Nephron progenitor cell (in vitro differentiated cells): ENCODE measurements at regions not wholly inside any gene's neighbourhood (a gene's known extent, or its start where the extent isn't known, plus 50 kb on each side); places are given as distances from the start of the nearest gene placed in this dataset.

Experiments
- DNase-seq: peaks from one replicate; pipeline ENCODE4 v3.0.0; 2021
- H3K27ac Mint-ChIP-seq: 2 replicates; pipeline ENCODE4 v1.8.0; 2021; ENCODE audit warnings: mild to moderate bottlenecking, moderate library complexity, mixed read lengths
- H3K27me3 Mint-ChIP-seq: 2 replicates; pipeline ENCODE4 v1.8.0; 2021; ENCODE audit warnings: mild to moderate bottlenecking, low read depth, mixed read lengths; ENCODE audit not compliant: poor library complexity
- H3K36me3 Mint-ChIP-seq: 2 replicates; pipeline ENCODE4 v1.8.0; 2021; ENCODE audit warnings: low read depth, mixed read lengths
- H3K4me1 Mint-ChIP-seq: 2 replicates; pipeline ENCODE4 v1.8.0; 2021; ENCODE audit warnings: mixed read lengths
- H3K4me3 Mint-ChIP-seq: 2 replicates; pipeline ENCODE4 v1.8.0; 2021; ENCODE audit warnings: mild to moderate bottlenecking, moderate library complexity, mixed read lengths
- H3K9me3 Mint-ChIP-seq: 2 replicates; pipeline ENCODE4 v1.8.0; 2021; ENCODE audit warnings: mild to moderate bottlenecking, moderate library complexity, mixed read lengths
- CTCF ChIP-seq: fragments of 200-600 bp; sonication (generic); IDR thresholded peaks from 2 replicates; pipeline ENCODE4 v1.5.0; 2021; ENCODE audit warnings: antibody characterized with exemption

GRCh38 chr4:4726051-4726450 is 133.4 kb upstream of the MSX1 start:
- no peak for TF ChIP-seq CTCF
- peaks cover 48% of the 10 kb centered on the region for H3K36me3 Mint-ChIP-seq
- peaks cover 13% of the 10 kb centered on the region for H3K27me3 Mint-ChIP-seq
- H3K27ac Mint-ChIP-seq = no peak overlapping the region
- peaks cover 17% of the 10 kb centered on the region for H3K4me1 Mint-ChIP-seq
- no peak overlapping the region for H3K4me3 Mint-ChIP-seq
- DNase-seq = no peak
- H3K9me3 Mint-ChIP-seq = peaks cover 51% of the 10 kb centered on the region

DNA sequence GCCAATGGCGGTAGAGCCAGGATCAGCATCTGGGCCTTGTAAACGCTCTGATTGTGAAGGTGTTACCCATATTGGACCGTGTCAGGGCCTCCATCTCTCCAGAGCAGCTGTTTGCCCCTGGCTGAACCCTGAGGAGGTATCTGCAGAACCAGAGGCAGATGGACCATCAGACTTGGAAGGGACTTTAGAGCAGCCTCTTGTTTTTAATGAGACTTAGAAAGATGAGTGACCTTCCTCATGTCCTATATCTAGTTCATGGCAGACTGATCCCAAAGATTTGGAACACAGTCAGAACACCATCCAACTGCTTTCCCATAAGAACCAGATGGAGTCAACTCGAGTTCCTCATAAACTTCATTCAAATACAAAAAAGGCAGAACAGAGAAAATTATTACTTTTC is 135.1 kb upstream of the MSX1 start:
- peaks cover 51% of the 10 kb centered on the region for H3K9me3 Mint-ChIP-seq
- TF ChIP-seq CTCF = no peak

GRCh38 chr4:4721636-4722035 is 137.8 kb upstream of the MSX1 start:
- Mint-ChIP-seq H3K9me3 (peaks cover 45% of the 10 kb centered on the region), H3K27me3 (peaks cover 2% of the 10 kb centered on the region), H3K36me3 (peaks cover 42% of the 10 kb centered on the region), H3K4me1 (peaks cover 21% of the 10 kb centered on the region), H3K4me3 (no peak overlapping the region), H3K27ac (no peak overlapping the region)
- no peak for TF ChIP-seq CTCF
- no peak for DNase-seq

More for the DNA sequence above, 135.1 kb upstream of the MSX1 start:
- Mint-ChIP-seq H3K4me1 (peaks cover 27% of the 10 kb centered on the region), H3K4me3 (no peak overlapping the region), H3K36me3 (peaks cover 46% of the 10 kb centered on the region), H3K27ac (no peak overlapping the region), H3K27me3 (peaks cover 7% of the 10 kb centered on the region)
- DNase-seq = no peak

GRCh38 chr4:4720646-4721045 is 138.8 kb upstream of the MSX1 start:
- Mint-ChIP-seq H3K4me1 (peaks cover 21% of the 10 kb centered on the region), H3K4me3 (no peak overlapping the region), H3K27me3 (peaks cover 2% of the 10 kb centered on the region), H3K27ac (no peak overlapping the region), H3K9me3 (peaks cover 35% of the 10 kb centered on the region), H3K36me3 (peaks cover 32% of the 10 kb centered on the region)
- no peak for DNase-seq
- no peak for TF ChIP-seq CTCF

DNA sequence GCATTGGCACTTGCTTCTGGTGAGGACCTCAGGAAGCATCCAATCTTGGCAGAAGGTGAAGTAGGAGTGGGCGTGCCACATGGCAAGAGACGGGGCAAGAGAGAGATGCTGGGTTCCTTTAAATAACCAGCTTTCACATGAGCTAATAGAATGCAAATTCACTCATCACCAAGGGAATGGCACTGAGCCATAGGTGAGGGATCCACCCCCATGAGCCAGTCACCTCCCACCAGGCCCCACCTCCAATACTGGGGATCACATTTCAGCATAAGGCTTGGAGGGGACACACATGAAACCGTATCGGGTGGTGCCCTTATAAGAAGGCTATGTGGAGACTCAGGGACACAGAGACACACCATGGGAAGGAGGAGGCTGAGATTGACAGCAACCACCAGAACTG is 140.0 kb upstream of the MSX1 start:
- Mint-ChIP-seq H3K4me1 (peaks cover 21% of the 10 kb centered on the region), H3K27me3 (peaks cover 2% of the 10 kb centered on the region), H3K27ac (no peak overlapping the region), H3K4me3 (no peak overlapping the region), H3K36me3 (peaks cover 27% of the 10 kb centered on the region), H3K9me3 (peaks cover 23% of the 10 kb centered on the region)
- no peak for DNase-seq
- TF ChIP-seq CTCF = no peak

- H3K27ac Mint-ChIP-seq = no peak overlapping the region
- H3K36me3 Mint-ChIP-seq = peaks cover 21% of the 10 kb centered on the region
- no peak overlapping the region for H3K4me3 Mint-ChIP-seq
- H3K27me3 Mint-ChIP-seq = no peaks in the 10 kb centered on the region
- peaks cover 28% of the 10 kb centered on the region for H3K4me1 Mint-ChIP-seq
- no peak for DNase-seq
- no peak for TF ChIP-seq CTCF
- peaks cover 6% of the 10 kb centered on the region for H3K9me3 Mint-ChIP-seq
Measured at GRCh38 chr4:4717692-4718091, 141.8 kb upstream of the MSX1 start.
